ENCODE measurements at regions not wholly inside any gene's neighbourhood (a gene's known extent, or its start where the extent isn't known, plus 50 kb on each side); places are given as distances from the start of the nearest gene placed in this dataset.

GRCh38 chr12:114823724-114824123 is 139.7 kb upstream of the TBX3 start:
- no peak for TF ChIP-seq CTCF (IDR thresholded peaks at IDR 0.05; ENCODE audit: poor library complexity, severe bottlenecking)
- no peak for TF ChIP-seq EZH2 (IDR thresholded peaks at IDR 0.05; ENCODE audit: borderline replicate concordance, insufficient read depth, low read length, poor library complexity, severe bottlenecking)
- TF ChIP-seq RAD21 (conservative IDR thresholded peaks at IDR 0.05) = no peak
- TF ChIP-seq, protein P1, sequence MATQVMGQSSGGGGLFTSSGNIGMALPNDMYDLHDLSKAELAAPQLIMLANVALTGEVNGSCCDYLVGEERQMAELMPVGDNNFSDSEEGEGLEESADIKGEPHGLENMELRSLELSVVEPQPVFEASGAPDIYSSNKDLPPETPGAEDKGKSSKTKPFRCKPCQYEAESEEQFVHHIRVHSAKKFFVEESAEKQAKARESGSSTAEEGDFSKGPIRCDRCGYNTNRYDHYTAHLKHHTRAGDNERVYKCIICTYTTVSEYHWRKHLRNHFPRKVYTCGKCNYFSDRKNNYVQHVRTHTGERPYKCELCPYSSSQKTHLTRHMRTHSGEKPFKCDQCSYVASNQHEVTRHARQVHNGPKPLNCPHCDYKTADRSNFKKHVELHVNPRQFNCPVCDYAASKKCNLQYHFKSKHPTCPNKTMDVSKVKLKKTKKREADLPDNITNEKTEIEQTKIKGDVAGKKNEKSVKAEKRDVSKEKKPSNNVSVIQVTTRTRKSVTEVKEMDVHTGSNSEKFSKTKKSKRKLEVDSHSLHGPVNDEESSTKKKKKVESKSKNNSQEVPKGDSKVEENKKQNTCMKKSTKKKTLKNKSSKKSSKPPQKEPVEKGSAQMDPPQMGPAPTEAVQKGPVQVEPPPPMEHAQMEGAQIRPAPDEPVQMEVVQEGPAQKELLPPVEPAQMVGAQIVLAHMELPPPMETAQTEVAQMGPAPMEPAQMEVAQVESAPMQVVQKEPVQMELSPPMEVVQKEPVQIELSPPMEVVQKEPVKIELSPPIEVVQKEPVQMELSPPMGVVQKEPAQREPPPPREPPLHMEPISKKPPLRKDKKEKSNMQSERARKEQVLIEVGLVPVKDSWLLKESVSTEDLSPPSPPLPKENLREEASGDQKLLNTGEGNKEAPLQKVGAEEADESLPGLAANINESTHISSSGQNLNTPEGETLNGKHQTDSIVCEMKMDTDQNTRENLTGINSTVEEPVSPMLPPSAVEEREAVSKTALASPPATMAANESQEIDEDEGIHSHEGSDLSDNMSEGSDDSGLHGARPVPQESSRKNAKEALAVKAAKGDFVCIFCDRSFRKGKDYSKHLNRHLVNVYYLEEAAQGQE (IDR thresholded peaks at IDR 0.05; ENCODE audit: borderline replicate concordance) = no peak
- TF ChIP-seq EP300 (conservative IDR thresholded peaks at IDR 0.05; ENCODE audit: poor library complexity, severe bottlenecking) = no peak
- no peak for TF ChIP-seq POLR2AphosphoS5 (IDR thresholded peaks at IDR 0.05)
- TF ChIP-seq TAF1 (IDR thresholded peaks at IDR 0.05; ENCODE audit: low read depth) = no peak
- TF ChIP-seq MXI1 (conservative IDR thresholded peaks at IDR 0.05; ENCODE audit: poor library complexity, severe bottlenecking) = no peak
- TF ChIP-seq SMC3 (conservative IDR thresholded peaks at IDR 0.05; ENCODE audit: poor library complexity) = no peak
